IPS DF 19.7 (cell line): ENCODE measurements at regions not wholly inside any gene's neighbourhood (a gene's known extent, or its start where the extent isn't known, plus 50 kb on each side); places are given as distances from the start of the nearest gene placed in this dataset.
"Not testable (repeated sequence)": the region's sequence is repeated elsewhere in the genome, so short reads cannot be mapped to it uniquely, and the experiment has no call there.

Experiments used
- DNase-seq: peaks from one replicate; pipeline ENCODE4 v3.0.0-alpha.2; 2013; ENCODE audit warnings: low read depth, low spot score

GRCh38 chr2:18017381-18017780 is 138.9 kb downstream of the KCNS3 start:
- not testable (repeated sequence) for DNase-seq

- DNase-seq = no peak
These were observed 131.4 kb downstream of the KCNS3 start for GRCh38 chr2:18009891-18010290.

GRCh38 chr2:18005411-18005810 is 126.9 kb downstream of the KCNS3 start:
- no peak for DNase-seq

DNA sequence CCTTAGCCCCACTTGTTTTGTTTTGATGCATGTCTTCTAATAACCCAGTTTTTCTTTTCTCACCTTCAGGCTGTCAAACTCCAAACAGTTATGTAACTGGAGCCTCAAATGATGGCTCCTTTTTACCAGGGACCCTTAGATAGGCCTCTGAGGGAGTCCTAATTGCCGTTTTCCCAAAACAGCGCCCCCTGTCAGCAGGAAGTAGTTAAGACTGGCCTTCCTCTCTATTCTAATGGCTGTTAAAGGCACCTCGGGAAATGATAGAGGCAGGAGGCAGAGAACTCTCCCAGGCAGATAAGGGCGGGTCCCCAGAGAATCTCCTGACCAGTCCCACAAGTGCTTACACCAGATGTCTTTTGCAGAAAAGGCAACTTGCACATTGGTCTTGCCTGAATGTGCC is 123.2 kb downstream of the KCNS3 start:
- DNase-seq = no peak

GRCh38 chr2:17996978-17997377 is 118.5 kb downstream of the KCNS3 start:
- DNase-seq = no peak

DNA sequence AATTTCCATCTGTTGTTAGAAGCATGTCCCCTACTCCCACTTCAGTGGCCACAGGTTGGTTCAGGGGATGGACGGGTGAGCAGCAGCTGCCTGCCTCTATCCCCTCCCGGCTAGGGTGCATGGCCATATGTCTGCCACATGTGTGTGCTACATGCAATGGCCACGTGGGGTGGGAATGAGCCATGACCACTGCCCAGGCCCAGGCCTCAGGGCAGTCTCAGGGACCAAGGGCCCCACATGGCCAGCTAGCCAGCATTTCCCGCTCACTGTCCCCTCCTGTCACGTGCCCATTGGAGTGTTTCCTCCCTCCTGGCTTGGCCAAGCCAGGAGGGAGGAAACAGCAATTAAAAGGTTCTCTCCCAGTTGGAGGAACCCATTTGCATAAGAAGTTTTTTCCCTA is 117.1 kb downstream of the KCNS3 start:
- no peak for DNase-seq
